ENCODE measurements at regions not wholly inside any gene's neighbourhood (a gene's known extent, or its start where the extent isn't known, plus 50 kb on each side); places are given as distances from the start of the nearest gene placed in this dataset.

GRCh38 chr3:117788061-117788460 lies 1078.5 kb downstream of the TUSC7 start:
- no peak for DNase-seq

DNA sequence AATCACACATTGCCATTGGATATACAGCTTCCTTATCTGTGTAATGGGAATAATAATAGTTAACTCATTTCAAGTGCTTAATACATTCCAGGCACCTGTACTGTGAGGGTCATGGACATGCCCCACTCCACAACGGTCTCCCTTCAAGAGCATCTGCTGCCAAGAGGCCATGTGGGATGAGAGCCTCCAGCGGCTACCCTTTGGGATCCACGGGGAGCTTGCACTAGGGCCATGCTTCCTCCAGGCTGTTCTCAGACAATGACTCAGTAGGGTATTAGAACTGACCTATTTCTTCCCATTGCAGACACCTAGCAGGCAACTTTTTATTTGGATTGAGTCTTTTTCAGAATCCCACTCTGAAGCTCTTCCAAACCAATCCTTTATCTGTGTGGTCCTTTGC lies 1078.9 kb downstream of the TUSC7 start:
- no peak for DNase-seq

DNA sequence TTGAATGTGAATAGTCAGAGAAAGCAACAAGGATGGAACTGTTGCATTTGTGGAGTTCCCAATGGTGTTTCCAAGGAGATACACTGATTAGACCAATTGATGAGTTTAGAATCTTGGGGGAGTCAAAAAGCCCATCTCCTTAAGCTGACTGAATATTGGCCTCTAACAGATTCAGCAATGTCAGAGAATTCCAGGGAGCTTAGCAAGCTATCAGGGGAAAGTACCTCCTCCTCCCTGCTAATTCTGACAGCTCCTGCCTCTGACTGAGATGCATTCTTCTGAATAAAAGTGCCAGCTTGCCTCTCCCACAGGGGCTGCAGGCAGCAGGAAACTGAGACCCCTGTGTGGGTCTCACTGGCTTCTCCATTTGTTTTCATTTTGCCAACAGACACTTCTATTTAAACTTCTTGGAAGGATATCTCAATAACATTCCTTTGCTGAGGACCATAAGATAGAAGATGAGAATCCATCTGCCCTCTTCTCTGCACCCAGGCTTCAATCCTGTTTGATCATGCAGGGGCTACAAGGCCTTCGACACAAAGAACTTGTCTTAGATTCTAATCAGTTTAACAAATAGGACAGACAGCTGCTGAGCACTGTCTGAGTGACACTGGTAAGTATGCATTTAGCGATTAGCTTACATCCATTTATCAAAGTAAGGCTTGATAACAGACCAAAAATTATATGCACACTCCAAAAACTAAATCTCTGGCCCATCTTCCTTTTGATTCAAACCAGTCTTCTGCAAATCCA lies 1080.8 kb downstream of the TUSC7 start:
- no peak for DNase-seq

GRCh38 chr3:117793622-117794265 lies 1084.2 kb downstream of the TUSC7 start:
- DNase-seq = no peak

GRCh38 chr3:117798221-117798620 lies 1088.6 kb downstream of the TUSC7 start:
- DNase-seq = no peak

DNA sequence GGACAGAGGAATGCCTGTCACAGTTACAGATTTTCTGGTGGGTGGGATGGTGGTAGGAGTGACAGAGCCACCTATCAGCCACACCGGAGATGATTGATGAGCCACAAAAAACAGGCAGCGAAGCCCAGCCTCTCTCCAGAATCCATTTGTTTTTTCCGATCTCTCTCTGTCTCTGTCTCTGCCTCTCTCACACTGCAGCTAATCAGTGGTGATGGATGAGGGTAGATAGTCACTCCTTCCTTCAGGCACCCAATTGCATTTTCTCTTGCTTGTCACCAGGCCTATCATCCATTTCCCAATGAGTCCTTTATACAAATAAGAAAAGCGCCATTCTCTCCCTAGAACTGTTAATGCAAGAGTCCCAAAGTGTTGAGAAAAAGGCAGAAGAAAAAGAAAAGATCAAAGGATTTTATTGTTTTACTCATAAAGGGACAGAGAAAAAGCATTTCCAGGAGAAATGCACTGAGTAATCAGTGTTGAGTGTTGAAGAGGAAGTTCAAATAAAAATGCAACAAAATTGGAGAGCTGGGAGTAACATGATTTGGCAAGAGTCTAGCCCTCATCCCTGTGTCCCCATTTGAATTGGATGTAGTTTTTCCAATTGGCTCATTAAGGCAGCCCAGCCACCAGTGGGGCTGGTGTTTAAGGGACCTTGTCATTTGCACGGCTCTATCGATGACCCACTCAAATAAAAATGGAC lies 1089.3 kb downstream of the TUSC7 start:
- DNase-seq = no peak

DNA sequence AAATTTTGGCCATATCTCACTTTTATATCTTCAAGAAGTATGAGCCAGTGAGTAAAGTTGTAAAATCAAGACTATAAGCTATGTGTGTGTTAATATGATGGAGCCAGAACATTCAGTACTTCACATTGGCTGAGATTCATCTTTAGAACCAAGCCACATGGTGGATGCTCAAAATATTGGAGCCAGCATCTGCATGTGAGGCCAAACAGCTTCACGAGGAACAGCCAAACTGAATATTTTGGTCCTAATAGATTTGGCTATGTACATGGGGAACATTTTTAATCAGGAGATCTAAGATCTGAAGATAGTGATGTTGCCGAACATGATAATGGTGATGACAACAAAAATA lies 1089.8 kb downstream of the TUSC7 start:
- DNase-seq = no peak

DNA sequence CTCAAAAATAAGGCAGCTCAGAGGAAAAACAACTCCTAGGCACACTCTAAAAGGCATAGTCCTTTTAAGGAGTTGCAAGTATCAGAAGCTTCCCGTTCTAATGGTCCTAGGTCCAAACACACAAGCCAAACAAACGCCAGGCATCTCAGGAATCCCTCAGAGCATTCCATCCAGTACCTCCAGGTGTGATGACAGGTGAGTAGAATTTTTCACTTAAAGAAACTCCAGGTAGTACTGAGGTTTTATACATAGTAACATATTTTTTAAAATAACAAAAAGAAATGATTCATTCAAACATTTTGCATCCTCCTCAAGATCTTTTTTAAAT lies 1092.3 kb downstream of the TUSC7 start:
- DNase-seq = no peak

DNA sequence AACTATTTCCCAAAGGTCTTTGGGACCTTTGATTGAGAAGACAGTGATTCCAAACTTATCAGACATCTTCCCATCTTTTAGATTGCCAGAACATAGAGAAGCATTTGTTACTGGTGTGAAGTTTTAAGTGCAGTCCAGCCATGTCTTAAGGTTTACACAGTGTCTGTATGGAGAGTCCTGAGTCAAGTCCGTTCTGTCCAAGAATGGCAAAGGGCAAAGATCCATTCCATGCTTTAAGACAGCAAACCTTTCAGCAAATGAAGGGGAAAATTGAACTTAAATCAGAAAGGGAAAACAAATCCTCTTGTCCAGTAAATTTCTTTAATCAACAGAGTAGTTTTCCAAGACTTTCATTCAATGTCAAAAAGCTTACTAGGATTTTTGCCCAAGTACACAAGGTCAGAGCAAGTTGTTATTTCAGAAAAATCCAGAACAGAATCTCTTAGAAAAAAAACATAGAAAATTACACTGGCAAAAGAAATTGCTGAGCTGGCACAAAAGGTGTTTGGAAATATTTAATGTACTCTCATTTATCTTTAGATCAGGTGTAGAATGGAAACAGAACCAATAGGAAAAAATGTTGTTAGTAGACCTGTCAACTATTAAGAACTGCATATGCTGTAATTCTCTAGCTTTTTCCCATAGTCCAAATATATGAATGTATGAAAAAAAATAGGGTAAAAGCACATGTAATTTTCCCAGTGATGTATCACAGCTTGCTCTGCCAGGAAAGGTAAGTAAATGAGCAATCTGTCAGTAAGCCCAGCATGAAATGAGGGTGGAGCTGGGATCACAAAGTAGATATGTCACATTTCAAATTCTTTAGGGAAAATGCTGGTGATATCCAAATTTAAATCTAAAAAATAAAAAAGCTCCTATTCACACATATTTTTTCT lies 1099.9 kb downstream of the TUSC7 start:
- no peak for DNase-seq

DNA sequence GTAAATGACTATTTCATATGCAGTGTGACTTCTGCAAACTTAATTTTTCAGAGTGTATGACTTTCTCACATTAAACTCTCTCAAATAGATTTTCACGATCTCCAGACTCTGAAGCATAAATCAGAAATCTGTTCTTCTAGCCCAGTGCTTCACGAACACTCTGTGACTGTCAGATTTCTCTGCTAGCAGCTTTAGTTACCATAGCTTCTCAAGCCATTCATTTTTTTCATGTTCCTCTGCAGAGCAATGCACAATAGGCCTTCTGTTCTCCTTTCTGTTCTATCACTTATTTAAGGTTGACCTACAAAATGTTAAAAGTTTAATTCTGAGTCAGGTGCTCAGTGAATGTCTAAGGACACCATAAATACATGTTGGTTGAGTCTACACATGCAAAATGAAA lies 1102.2 kb downstream of the TUSC7 start:
- no peak for DNase-seq

DNA sequence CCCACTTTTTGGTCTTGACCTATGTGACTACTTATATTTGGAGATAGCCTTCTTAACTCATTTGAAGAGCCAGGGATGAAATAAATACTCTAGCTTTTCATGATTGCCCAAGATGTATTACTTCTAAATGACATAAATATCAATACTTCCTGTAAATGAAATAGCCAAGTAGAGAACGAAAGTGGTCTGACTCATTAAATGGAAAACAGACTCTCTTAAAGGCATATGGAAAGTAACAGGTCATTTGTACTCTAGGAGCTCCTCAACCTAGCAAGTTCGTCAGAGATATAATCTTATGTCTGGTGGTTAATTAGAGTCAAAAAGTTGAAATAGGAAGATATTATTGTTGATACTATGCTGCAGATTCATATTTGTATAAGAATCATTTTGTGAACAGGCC lies 1105.4 kb downstream of the TUSC7 start:
- no peak for DNase-seq

- no peak for DNase-seq
Measured at GRCh38 chr3:117817103-117817502, 1107.5 kb downstream of the TUSC7 start.

GRCh38 chr3:117818592-117818991 lies 1109.0 kb downstream of the TUSC7 start:
- no peak for DNase-seq

DNA sequence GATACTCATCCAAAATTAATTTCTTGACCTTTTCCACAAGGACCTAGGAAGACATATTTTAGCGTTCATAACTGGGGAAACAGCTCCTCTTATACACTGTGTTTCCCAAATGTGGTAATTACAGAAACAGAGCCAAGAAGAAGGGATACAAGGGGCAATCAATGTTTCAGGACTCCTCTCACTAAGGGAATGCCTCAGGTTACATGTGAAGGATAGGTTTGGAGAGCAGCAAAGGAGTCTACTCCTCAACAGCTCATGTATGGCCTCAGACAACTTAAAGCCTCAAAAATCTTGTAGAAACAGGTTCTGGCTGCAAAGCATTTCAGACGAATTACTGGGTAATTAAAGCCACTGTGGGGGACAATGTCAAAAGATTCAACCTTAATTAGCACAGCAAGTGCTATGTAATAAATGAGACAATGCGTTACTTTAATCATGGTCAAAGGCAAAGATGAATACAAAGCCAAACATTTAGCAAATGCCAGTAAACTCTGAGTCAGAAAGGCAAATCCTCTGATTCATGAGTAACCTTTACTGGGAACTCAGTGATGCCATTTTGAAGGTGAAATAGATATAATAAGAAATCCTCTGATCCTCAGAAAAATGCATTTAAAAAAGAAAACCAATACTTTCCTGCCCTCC lies 1111.2 kb downstream of the TUSC7 start:
- DNase-seq = no peak

- no peak for DNase-seq
Measured at GRCh38 chr3:117822416-117822815, 1112.8 kb downstream of the TUSC7 start.

DNA sequence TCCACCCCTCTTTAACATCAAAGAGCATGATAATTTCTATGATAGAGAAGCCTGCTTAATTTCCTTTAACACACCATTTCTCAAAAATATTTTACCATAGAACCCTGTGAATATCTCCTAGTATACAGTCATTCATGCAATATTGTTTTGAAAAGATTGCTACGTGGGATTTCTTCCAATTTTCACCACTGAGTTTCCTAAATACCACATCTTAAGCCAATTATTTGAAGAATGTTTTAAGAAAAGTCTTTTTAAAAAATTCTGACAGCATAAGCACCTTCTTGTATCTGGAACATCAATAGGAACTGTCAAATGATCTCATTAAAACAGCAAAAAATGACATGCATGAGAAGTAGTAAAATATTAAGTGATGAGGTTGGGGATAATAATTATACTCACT lies 1126.7 kb downstream of the TUSC7 start:
- no peak for DNase-seq

DNA sequence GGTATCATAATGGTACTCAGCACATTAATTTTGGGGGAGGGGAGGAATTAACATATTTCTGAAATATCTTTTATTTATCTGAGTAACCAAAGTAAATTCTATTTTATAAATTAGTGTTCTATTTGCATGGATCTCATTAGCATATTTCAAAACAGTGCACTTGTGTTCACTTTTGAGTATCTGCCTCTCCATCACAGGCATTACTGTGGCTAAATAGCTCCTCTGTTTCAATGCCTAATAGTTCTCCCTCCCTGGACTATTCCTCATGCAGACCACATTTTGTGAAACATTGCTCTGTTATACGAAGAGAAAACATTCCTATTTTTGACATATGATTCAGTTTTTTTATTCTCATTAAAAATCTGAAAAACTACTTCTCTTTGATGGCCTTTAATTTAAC lies 1127.8 kb downstream of the TUSC7 start:
- DNase-seq = no peak

- DNase-seq = no peak
Measured at GRCh38 chr3:117842086-117842485, 1132.5 kb downstream of the TUSC7 start.

DNA sequence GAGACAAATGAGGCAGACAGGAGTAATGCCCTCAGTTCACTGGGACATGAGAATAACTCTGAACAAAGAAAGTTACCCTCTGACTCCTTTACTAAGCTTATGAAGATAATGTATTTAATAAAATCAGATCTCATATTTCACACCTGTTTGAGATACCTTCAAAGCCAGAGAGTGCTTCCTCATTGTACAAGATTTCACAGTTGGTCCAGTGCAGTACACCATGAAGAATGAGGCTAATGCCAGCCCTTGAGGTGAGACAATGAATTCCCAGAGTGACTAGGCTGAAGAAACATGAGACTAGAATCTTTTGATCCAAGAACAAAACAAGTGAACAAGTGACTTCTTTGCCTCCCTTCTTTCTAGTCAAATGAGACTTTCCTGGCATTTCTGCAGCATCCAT lies 1133.8 kb downstream of the TUSC7 start:
- DNase-seq = no peak

GRCh38 chr3:117844676-117845075 lies 1135.1 kb downstream of the TUSC7 start:
- no peak for DNase-seq

- no peak for DNase-seq
Measured at GRCh38 chr3:117846238-117846637, 1136.7 kb downstream of the TUSC7 start.

DNA sequence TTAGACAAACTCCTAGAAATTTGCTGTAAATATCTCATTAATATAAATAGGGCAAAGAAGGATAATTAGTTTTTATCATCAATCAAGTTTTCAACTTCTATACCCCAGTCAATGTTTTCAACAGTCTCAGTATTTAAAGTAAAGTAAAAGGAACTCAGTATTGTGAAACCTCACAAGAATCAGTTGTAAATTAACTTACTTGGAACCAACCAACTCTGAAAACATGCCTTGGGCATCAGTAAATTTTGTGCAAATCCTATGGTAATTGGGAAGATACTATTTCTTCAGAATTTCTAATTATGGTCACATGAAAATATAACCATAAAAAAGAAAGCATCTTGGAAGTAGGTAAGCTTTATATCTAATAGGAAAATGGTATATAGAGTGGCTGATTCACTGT lies 1139.0 kb downstream of the TUSC7 start:
- no peak for DNase-seq
